Activated T-helper 17 cell treated with anti-CD3 and anti-CD28 coated beads, Interleukin-2, amount 50 U/mL, for 72 hours (primary cell): ENCODE measurements at regions not wholly inside any gene's neighbourhood (a gene's known extent, or its start where the extent isn't known, plus 50 kb on each side); places are given as distances from the start of the nearest gene placed in this dataset.

Experiments
- ATAC-seq: fragments of 150-1000 bp; cut with Tn5 transposase; replicated peaks from 2 replicates; pipeline ENCODE4 v1.10.0; 2021; ENCODE audit warnings: mild to moderate bottlenecking, moderate library complexity
- H3K27ac Mint-ChIP-seq: one replicate; pipeline ENCODE4 v1.8.0; 2022; ENCODE audit warnings: mixed read lengths
- H3K27me3 Mint-ChIP-seq: one replicate; pipeline ENCODE4 v1.8.0; 2022; ENCODE audit warnings: mixed read lengths
- H3K36me3 Mint-ChIP-seq: one replicate; pipeline ENCODE4 v1.8.0; 2022; ENCODE audit warnings: low read depth, mild to moderate bottlenecking, mixed read lengths
- H3K4me1 Mint-ChIP-seq: one replicate; pipeline ENCODE4 v1.8.0; 2022; ENCODE audit warnings: mixed read lengths
- H3K4me3 Mint-ChIP-seq: one replicate; pipeline ENCODE4 v1.8.0; 2022; ENCODE audit warnings: mild to moderate bottlenecking, mixed read lengths
- H3K9me3 Mint-ChIP-seq: one replicate; pipeline ENCODE4 v1.8.0; 2022; ENCODE audit warnings: mixed read lengths

GRCh38 chr3:70823622-70824021 is 511.2 kb upstream of the MDFIC2 start:
- Mint-ChIP-seq H3K36me3 (no peaks in the 10 kb centered on the region), H3K4me3 (no peak overlapping the region), H3K27me3 (no peaks in the 10 kb centered on the region), H3K9me3 (no peaks in the 10 kb centered on the region), H3K27ac (no peak overlapping the region), H3K4me1 (no peaks in the 10 kb centered on the region)
- no peak for ATAC-seq

- H3K4me1 Mint-ChIP-seq, result no peaks in the 10 kb centered on the region
- H3K9me3 Mint-ChIP-seq, result no peaks in the 10 kb centered on the region
- no peak for ATAC-seq
- no peak overlapping the region for H3K27ac Mint-ChIP-seq
- peaks cover 3% of the 10 kb centered on the region for H3K27me3 Mint-ChIP-seq
- H3K36me3 Mint-ChIP-seq, result no peaks in the 10 kb centered on the region
- no peak overlapping the region for H3K4me3 Mint-ChIP-seq
These were observed 510.2 kb upstream of the MDFIC2 start for GRCh38 chr3:70822669-70823068.

DNA sequence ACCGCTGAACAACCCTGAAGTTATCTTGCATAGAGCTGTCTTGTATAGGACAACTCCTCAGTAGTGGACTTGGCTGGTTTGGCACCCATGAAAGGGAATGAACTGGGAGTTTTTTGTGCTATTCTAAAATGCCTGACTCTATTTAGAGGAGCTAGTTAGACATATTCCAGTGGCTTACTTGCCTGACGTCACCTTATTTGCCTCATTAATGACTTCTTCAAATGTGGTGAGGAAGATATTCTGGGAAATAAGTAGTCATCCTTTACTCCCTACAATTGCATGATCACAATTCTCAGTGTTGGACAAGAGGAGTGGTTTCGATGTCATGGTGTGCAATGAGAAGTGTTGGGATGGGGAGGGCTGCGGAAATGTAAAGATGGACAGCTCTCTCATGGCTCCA is 509.2 kb upstream of the MDFIC2 start:
- no peak for ATAC-seq
- H3K4me1 Mint-ChIP-seq, result no peaks in the 10 kb centered on the region
- H3K4me3 Mint-ChIP-seq, result no peak overlapping the region

DNA sequence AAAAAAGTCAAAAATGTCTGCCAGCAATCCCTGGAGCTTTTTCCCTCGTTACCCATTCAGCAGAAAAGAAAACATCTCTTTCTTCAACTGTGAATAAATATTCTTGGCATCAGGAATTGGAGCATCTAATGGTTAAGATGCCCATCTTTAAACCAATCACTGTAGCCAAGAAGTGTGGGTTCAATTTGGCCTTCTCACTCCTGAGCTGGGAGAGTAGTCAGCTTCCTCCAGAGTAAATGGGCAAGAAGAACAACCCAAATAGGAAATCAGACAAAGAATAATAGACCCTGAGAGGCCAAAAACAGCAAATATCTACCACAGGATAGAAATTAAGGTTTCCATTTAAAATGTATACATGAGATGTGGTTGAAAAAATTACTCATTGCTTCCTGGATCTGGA is 508.0 kb upstream of the MDFIC2 start:
- Mint-ChIP-seq H3K27ac (no peak overlapping the region), H3K36me3 (no peaks in the 10 kb centered on the region), H3K4me3 (no peak overlapping the region), H3K27me3 (peaks cover 15% of the 10 kb centered on the region), H3K4me1 (no peaks in the 10 kb centered on the region), H3K9me3 (peaks cover 5% of the 10 kb centered on the region)
- no peak for ATAC-seq

More for the DNA sequence above, 509.2 kb upstream of the MDFIC2 start:
- H3K27me3 Mint-ChIP-seq, result peaks cover 8% of the 10 kb centered on the region
- no peak overlapping the region for H3K27ac Mint-ChIP-seq
- H3K36me3 Mint-ChIP-seq, result no peaks in the 10 kb centered on the region
- H3K9me3 Mint-ChIP-seq, result peaks cover 2% of the 10 kb centered on the region

DNA sequence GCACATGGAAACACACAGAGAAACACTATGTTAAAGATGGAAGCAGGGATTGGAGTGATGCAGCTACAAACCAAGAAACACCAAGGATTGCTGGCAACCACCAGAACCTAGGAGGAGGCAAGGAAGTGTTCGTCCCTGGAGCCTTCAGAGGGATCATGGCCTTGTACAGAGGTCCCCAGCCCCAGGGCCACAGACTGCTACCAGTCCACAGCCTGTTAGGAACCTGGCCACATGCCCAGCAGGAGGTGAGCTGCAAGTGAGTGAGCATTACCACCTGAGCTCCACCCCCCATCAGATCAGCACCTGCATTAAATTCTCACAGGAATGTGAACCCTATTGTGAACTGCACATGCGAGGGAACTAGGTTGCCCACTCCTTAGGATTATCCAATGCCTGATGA is 505.7 kb upstream of the MDFIC2 start:
- Mint-ChIP-seq H3K4me1 (no peaks in the 10 kb centered on the region), H3K36me3 (no peaks in the 10 kb centered on the region), H3K27ac (no peak overlapping the region), H3K27me3 (peaks cover 20% of the 10 kb centered on the region), H3K4me3 (no peak overlapping the region), H3K9me3 (peaks cover 5% of the 10 kb centered on the region)
- no peak for ATAC-seq

- Mint-ChIP-seq H3K4me3 (no peak overlapping the region), H3K9me3 (peaks cover 5% of the 10 kb centered on the region), H3K27ac (no peak overlapping the region), H3K4me1 (no peaks in the 10 kb centered on the region), H3K27me3 (peaks cover 20% of the 10 kb centered on the region), H3K36me3 (no peaks in the 10 kb centered on the region)
- no peak for ATAC-seq
These were observed 503.9 kb upstream of the MDFIC2 start for GRCh38 chr3:70816346-70816745.

- H3K27ac Mint-ChIP-seq, result no peak overlapping the region
- peaks cover 20% of the 10 kb centered on the region for H3K27me3 Mint-ChIP-seq
- H3K4me1 Mint-ChIP-seq, result no peaks in the 10 kb centered on the region
- H3K4me3 Mint-ChIP-seq, result no peak overlapping the region
- H3K36me3 Mint-ChIP-seq, result no peaks in the 10 kb centered on the region
- H3K9me3 Mint-ChIP-seq, result peaks cover 5% of the 10 kb centered on the region
- ATAC-seq, result no peak
These were observed 503.4 kb upstream of the MDFIC2 start for GRCh38 chr3:70815817-70816216.

GRCh38 chr3:70813311-70813710 is 500.9 kb upstream of the MDFIC2 start:
- peaks cover 5% of the 10 kb centered on the region for H3K9me3 Mint-ChIP-seq
- no peaks in the 10 kb centered on the region for H3K36me3 Mint-ChIP-seq
- peaks cover 21% of the 10 kb centered on the region for H3K27me3 Mint-ChIP-seq
- H3K4me3 Mint-ChIP-seq, result no peak overlapping the region
- H3K4me1 Mint-ChIP-seq, result no peaks in the 10 kb centered on the region
- ATAC-seq, result no peak
- H3K27ac Mint-ChIP-seq, result no peak overlapping the region

GRCh38 chr3:70811880-70812279 is 499.4 kb upstream of the MDFIC2 start:
- no peak overlapping the region for H3K4me3 Mint-ChIP-seq
- H3K36me3 Mint-ChIP-seq, result no peaks in the 10 kb centered on the region
- H3K9me3 Mint-ChIP-seq, result peaks cover 5% of the 10 kb centered on the region
- no peak overlapping the region for H3K27ac Mint-ChIP-seq
- H3K27me3 Mint-ChIP-seq, result peaks cover 22% of the 10 kb centered on the region
- H3K4me1 Mint-ChIP-seq, result no peaks in the 10 kb centered on the region
- no peak for ATAC-seq

DNA sequence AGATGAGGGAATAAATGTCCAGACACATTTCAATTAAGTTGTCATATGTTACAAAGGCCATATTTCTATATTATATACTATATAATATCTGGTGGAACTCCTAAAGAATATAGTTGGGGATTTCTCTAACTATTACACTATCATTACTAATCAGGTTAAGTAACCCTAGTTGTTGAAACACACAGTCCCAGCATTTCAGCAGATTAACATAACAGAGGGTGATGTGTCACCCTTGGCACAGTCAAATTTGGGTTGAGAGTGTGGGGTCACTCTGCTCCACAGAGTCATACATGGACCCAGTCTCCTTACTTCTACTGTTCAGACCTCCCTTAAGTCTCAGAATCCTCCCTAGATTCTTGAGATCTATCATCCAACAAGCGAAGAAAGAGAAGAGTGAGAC is 496.4 kb upstream of the MDFIC2 start:
- Mint-ChIP-seq H3K4me3 (no peak overlapping the region), H3K36me3 (no peaks in the 10 kb centered on the region)

GRCh38 chr3:70806556-70806955 is 494.1 kb upstream of the MDFIC2 start:
- peaks cover 15% of the 10 kb centered on the region for H3K27me3 Mint-ChIP-seq
- no peak for ATAC-seq
- H3K4me3 Mint-ChIP-seq, result no peak overlapping the region
- no peaks in the 10 kb centered on the region for H3K9me3 Mint-ChIP-seq
- H3K4me1 Mint-ChIP-seq, result no peaks in the 10 kb centered on the region
- no peak overlapping the region for H3K27ac Mint-ChIP-seq
- no peaks in the 10 kb centered on the region for H3K36me3 Mint-ChIP-seq

More for the DNA sequence above, 496.4 kb upstream of the MDFIC2 start:
- Mint-ChIP-seq H3K27me3 (peaks cover 15% of the 10 kb centered on the region), H3K4me1 (no peaks in the 10 kb centered on the region), H3K9me3 (no peaks in the 10 kb centered on the region), H3K27ac (no peak overlapping the region)
- no peak for ATAC-seq

GRCh38 chr3:70806021-70806420 is 493.6 kb upstream of the MDFIC2 start:
- Mint-ChIP-seq H3K27ac (no peak overlapping the region), H3K36me3 (no peaks in the 10 kb centered on the region), H3K4me1 (no peaks in the 10 kb centered on the region), H3K27me3 (peaks cover 19% of the 10 kb centered on the region), H3K4me3 (no peak overlapping the region), H3K9me3 (no peaks in the 10 kb centered on the region)
- no peak for ATAC-seq

GRCh38 chr3:70805061-70805889 is 492.8 kb upstream of the MDFIC2 start:
- no peaks in the 10 kb centered on the region for H3K4me1 Mint-ChIP-seq
- H3K9me3 Mint-ChIP-seq, result no peaks in the 10 kb centered on the region
- no peak overlapping the region for H3K27ac Mint-ChIP-seq
- H3K27me3 Mint-ChIP-seq, result peaks cover 22% of the 10 kb centered on the region
- ATAC-seq, result no peak
- H3K4me3 Mint-ChIP-seq, result no peak overlapping the region
- no peaks in the 10 kb centered on the region for H3K36me3 Mint-ChIP-seq

GRCh38 chr3:70803891-70804290 is 491.5 kb upstream of the MDFIC2 start:
- peaks cover 30% of the 10 kb centered on the region for H3K27me3 Mint-ChIP-seq
- no peaks in the 10 kb centered on the region for H3K36me3 Mint-ChIP-seq
- no peaks in the 10 kb centered on the region for H3K4me1 Mint-ChIP-seq
- no peak overlapping the region for H3K27ac Mint-ChIP-seq
- no peak for ATAC-seq
- no peaks in the 10 kb centered on the region for H3K9me3 Mint-ChIP-seq
- no peak overlapping the region for H3K4me3 Mint-ChIP-seq

DNA sequence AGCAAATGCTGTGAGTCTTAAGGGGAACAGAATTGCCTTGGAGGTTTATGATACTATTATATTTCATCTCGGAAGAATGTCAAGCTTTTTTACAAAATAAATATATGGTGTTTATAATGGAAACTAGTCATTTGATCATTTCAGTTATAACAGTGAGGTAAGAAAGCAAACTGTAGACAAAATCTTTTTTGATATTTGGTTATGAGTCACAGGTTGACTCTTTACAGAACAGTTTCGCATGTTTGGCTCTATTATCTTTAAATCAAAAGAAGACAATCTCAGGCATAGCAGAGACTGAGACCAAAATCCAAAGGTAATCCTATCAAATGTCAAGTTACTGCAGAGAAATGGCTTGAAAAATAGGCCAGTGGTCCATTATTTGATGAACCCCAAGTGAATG is 490.9 kb upstream of the MDFIC2 start:
- Mint-ChIP-seq H3K36me3 (no peaks in the 10 kb centered on the region), H3K4me3 (no peak overlapping the region), H3K27ac (no peak overlapping the region), H3K9me3 (no peaks in the 10 kb centered on the region), H3K4me1 (no peaks in the 10 kb centered on the region), H3K27me3 (peaks cover 30% of the 10 kb centered on the region)
- ATAC-seq, result no peak
